Endothelial cell of hepatic sinusoid (primary cell): ENCODE measurements at regions not wholly inside any gene's neighbourhood (a gene's known extent, or its start where the extent isn't known, plus 50 kb on each side); places are given as distances from the start of the nearest gene placed in this dataset.
"Not testable (repeated sequence)": the region's sequence is repeated elsewhere in the genome, so short reads cannot be mapped to it uniquely, and the experiment has no call there.

Experiments
- in situ Hi-C: cut with HindIII; loops from 2 replicates; pipeline ENCODE4 v1.10.0; 2017; ENCODE audit warnings: low sequenced_read_pairs

DNA sequence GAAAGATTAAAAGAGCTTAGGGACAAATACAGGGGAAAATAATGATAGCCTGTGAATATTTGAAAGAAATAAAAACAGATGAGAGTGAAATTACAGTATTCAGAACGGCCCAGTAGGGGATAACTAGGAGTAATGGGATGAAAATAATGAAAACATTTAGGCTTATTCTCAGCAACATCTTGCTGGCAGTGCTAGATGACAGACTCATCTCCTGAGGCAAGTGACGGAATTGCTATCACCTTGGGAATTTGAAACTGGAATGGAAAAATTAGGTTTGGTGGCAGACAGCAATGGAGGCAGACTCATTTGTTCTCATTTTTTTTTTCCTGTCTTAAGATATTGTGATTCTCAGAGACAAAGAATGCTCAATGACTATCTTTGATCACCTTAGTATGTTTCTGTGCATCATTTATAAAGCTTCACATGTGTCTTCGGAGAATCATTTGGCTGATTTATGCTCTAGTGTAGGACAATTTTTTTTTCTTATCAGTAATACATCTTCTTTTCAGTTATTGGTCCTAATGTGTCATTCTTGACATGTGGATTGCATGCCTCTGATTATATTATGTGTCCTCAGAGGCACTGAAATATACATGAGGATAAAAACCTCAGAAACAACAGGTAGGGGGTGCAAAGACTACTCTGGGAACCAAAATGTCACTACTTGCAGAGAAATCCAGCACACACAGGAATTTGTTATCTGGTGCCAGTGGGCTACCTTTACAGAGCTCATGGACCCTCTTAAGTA, 711.7 kb downstream of the EDEM1 start:
- in situ Hi-C loops, result no loop called here

DNA sequence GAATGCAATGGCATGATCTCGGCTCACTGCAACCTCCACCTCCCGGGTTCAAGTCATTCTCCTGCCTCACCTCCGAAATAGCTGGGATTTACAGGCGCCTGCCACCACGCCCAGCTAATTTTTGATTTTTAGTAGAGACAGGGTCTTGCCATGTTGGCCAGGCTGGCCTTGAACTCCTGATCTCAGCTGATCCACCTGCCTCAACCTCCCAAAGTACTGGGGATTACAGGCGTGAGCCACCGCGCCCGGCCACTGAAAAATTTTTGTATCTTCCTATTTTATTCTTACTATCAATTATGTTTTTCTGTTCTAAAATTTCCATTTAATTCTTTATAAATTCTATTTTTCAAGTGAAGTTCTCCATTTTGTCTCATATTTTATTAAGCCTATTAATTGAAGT, 730.4 kb downstream of the EDEM1 start:
- in situ Hi-C loops, result no loop called here

DNA sequence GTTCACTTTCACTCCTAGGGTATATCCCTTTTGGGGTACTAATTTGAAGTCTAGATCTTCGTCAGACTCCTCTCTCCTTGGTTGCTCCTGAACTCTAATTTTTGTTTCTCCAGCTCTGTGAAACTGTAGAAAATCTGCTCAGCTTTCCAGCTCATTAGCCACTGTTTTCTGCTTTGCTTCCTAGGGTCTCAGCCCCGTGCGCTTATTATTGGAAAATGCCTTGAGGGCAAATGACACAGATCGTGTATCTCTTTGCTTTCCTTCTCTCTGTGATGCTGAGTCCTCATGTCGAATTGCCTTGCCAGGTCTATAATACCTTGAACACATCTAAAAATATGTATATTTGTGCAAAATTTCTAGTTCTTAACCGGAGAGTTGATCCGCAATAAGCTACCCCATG, 731.1 kb downstream of the EDEM1 start:
- in situ Hi-C loops, result no loop called here

DNA sequence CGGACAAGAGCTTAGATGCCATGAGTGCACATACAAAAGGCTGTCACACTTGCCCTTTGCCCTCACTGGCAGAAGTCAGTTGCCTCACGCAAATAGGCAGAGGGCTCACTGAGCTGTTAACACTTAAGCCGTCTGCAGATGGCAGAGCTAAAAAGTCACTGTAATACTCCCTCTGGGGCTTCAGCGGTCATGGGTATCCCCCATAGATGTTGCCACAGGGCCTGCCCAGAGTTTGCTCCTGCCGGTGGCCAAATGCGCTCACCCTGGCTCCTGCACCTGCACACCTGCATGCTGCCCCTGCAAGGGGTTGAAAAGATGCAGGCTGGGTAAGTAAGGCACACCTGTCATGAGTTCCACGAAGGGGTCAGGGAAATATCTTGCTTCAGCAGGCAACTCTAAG, 741.5 kb downstream of the EDEM1 start:
- in situ Hi-C loops, result no loop called here

DNA sequence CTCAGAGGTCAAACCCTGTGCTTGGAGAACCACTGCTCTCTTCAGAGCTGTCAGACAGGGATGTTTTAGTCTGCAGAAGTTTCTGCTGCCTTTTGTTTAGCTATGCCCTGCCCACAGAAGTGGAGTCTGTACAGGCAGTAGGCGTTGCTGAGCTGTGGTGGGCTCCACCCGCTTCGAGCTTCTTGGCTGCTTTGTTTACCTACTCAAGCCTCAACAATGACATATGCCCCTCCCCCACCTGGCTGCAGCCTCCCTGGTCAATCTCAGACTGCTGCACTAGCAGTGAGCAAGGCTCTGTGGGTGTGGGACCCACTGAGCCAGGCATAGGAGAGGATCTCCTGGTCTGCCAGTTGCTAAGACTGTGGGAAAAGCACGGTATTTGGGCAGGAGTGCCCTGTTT, 756.6 kb downstream of the EDEM1 start:
- in situ Hi-C loops, result not testable (repeated sequence)

DNA sequence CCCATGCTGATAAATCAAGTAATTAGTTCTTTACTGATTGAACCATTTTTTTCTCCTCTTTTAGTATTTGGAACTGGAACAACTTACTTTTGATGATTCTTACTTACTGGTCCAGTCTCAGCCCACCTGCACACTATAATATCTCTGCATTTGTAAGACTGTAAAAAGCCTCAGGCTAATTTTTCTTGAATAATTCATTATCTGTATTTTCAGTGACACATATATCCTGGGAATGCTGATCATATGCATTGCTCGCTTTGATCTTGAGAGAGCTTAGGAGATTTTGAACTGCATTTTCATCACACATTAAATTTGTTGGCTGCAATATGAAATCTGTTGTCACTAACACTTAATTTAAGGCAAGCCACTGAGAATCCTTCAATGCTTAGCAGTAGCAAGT, 760.6 kb downstream of the EDEM1 start:
- in situ Hi-C loops, result no loop called here

DNA sequence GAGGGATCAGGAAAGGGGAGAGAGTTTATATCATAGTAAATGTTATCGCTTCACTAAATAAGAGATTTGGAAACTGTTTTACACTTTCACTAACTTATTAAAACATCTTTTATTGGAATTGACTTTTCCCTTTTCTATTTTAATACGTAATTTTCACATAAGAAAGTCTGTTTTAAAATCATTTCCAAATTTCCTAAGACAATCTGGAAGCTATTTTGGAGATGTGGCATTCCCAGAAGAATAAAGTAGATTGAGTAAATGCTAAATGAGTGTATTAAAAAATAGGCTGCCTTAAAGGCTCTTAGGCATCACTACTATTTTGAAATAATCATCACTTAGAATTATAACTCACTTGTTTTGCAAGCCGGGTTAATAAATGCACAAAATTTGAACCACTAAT, 763.5 kb downstream of the EDEM1 start:
- in situ Hi-C loops, result no loop called here

DNA sequence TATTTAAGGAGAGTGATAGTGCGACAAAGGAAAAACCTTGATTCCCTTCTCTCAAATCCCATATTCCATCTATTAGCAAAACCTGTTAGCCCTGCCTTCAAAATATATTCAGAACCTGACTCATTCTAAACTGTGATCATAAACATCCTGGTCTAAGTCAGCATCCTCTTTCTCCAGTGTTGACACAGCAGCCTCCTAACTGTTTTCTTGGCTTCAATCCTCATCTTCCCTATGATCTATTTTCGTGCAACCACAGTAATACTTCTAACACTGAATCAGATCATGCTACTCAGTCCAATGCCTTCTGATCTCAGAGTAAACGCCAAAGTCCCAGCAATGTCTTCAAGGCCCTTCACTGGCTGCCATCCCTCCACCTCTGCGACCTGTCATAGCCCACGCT, 785.1 kb downstream of the EDEM1 start:
- in situ Hi-C loops, result no loop called here

DNA sequence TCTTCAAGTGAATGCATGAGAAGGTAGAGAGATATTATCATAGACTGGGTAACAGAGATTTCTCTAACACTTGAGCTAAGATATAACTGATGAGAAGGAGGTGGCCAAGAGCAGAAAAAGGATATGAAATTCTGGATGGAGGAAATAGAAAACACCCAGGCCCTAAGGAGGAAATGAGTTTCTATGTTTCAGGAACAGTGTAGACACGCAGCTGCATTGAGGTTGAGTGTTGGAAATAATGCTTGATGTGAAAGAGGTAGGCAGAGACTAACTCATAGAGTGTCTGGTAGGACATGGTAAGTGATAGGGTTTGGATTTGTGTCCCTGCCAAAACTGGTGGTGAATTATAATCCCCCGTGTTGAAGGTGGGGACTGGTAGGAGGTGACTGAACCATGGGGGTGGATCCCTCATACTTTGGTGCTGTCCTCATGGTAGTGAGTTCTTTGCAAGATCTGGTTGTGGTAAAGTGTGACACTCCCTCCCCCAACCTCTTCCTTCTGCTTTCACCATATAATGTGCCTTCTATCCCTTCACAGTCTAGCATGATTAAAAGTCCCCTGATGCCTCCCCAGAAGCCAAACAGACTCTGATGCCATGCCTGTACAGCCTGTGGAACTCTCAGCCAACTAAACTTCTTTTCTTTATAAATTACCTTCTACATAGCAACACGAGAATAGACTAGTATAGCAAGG, 787.3 kb downstream of the EDEM1 start:
- in situ Hi-C loops, result loop anchor here (5.0 kb wide), 1 partner anchor 72 kb away; no protein-coding TSS in a partner anchor

DNA sequence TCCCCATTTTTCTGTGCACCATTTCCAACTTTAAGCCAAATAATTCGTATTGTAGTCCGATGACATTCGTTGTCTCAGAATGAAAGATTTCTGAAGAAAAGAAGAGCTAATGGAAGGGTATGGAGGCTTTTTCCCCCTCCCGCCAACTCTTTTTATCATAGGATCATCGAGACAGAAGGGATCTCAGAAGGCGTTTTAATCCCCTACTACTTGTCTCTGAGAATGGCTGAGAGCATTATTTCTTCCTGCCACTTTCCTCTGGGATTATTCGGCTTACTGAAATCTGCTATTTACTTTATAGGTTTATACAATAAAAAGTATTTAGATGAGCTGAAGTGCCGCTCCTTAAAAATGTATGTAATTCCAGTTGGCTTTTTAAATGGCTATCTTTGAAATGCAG, 789.8 kb downstream of the EDEM1 start:
- in situ Hi-C loops, result loop anchor here (5.0 kb wide), 1 partner anchor 75 kb away; no protein-coding TSS in a partner anchor

DNA sequence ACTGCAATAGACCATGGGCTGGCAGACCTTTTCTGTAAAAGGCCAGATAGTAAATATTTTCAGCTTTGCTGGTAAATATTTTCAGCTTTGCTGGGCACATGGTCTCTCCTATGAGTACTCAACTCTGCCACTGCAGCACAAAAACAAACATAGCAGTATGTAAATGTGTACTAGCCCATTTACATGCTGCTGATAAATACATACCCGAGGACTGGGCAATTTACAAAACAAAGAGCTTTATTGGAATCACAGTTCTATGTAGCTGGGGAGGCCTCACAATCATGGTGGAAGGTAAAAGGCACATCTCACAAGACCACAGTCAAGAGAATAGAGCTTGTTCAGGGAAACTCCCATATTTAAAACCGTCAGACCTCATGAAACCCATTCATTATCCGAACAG, 793.0 kb downstream of the EDEM1 start:
- in situ Hi-C loops, result no loop called here

DNA sequence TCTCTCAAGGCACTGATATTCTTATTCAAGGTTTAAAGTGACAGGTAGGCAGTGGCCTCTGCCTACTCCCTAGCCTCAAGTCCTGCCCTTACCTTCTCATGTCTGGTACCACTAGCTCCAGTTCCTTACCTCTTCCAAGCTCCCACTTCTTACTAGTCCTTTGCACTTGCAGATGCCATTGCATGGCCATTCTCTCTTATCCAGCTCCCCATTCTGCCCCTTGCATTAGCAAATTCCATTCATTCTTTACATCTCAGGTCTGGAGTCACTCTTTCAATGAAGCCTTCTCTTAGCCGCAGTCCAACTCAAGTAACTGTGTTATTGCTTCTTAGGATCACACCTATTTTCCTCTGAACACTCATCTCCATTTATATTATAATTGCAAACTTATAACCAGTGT, 807.1 kb downstream of the EDEM1 start:
- in situ Hi-C loops, result no loop called here

DNA sequence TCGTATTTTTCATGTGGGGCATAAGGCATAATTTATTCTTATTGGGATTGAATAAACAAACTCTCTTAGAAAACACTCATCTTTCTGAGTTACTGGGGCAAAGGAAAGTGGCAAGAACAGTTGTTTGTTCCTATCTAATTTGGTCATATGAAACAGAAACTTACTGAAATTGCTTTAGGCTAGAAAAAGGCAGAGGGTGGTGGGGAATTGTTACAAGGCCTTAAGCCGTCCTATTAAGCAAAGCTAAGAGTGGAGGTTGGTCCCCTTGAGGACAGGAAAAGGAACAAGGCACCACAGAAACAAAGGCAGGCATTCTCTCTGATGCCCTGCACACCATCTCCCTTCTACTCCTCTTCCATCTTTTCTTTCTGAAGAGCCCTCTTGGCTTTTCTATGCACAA, 830.9 kb downstream of the EDEM1 start:
- in situ Hi-C loops, result no loop called here

DNA sequence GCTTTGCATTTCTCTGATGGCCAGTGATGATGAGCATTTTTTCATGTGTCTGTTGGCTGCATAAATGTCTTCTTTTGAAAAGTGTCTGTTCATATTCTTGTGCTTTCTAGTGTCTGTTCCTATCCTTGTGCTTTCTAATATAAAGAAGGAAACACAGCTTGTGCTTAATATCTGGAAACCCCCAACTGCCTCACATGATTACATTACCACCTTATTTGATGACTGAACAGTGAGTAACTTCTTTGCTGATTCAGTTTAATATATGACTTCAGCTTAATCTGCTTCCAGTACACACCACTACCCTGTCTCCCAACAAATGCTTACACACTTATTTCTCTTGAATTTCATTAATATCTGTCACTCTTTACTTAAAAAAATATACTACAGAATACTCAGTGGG, 835.1 kb downstream of the EDEM1 start:
- in situ Hi-C loops, result loop anchor here (10.0 kb wide), 1 partner anchor 58 kb away; no protein-coding TSS in a partner anchor

DNA sequence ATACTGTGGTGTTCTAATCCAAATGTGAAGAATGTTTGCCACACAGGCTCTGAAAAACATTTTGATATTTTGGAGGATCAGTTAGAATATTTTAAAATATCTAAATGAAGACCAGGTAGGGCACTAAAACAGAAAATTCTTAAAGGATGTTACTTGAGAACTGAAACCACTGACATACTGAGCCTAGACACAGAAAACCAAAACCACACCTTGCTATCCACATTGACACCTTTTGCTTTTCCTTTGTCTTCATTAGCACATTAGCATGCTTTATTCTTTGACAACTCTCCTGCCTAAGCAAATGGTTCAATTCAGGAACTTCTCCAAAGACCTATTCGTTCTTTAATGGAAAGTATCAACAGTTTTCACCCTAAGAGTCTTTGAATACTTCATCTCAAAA, 835.9 kb upstream of the GRM7 start:
- in situ Hi-C loops, result loop anchor here (10.0 kb wide), 1 partner anchor 60 kb away; no protein-coding TSS in a partner anchor

DNA sequence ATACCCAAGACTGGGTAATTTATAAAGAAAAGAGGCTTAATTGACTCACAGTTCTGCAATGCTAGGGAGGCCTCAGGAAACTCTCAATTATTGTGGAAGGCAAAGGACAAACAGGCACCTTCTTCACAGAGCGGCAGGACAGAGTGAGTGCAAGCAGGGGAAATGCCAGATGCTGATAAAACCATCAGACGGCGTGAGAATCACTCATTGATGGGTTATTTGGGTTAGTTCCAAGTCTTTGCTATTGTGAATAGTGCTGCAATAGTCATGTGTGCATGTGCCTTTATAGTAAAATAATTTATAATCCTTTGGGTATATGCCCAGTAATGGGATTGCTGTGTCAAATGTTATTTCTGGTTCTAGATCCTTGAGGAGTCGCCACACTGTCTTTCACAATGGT, 830.3 kb upstream of the GRM7 start:
- in situ Hi-C loops, result not testable (repeated sequence)

DNA sequence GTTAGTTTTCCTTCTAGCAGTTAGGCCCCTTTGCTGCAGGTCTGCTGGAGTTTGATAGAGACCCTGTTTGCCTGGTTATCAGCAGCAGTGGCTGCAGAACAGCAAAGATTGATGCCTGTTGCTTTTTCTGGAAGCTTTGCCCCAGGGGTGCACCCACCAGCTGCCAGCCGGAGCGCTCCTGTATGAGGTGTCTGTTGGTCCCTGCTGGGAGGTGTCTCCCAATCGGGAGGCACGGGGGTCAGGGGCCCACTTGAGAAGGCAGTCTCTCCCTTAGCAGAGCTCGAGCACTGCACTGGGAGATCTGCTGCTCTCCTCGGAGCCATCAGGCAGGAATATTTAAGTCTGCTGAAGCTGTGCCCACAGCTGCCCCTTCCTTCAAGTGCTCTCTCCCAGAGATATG, 825.3 kb upstream of the GRM7 start:
- in situ Hi-C loops, result no loop called here

DNA sequence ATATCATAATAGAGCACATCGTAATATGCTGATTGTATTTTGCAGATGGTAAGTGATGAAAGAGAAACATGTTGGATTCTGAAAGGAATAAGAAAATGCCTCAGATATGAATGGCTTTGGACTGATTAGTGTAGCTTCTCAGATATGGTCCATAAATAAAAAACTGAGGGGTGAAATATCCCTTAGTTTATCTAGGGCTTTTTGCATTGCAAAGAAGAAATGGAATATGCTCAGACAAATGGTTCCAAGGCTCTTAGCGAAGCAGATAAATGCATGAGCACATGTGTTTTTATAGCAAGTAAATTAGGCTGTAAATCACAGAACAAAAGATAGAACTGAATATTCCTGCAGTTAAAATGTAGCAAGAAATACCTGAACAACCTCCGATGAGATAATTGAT, 820.9 kb upstream of the GRM7 start:
- in situ Hi-C loops, result no loop called here

DNA sequence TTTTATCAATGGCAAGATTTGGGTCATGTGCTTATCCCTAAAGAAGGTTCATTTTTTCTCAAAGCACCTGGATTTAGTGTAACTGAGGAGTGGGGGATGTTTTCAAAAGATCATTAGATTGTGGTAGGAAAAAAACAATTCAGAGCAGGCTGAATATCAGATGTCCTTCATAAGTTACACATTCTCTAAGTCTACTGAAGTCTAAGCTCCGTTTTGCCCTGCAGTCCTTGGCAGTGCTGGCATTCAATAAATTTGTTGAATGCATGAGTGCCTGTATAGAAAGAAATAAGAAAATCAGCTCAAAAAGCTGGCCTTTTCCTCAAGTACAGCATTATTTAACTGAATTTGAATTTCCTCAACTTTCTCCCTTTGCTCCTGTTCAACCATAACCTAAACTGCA, 819.0 kb upstream of the GRM7 start:
- in situ Hi-C loops, result no loop called here

DNA sequence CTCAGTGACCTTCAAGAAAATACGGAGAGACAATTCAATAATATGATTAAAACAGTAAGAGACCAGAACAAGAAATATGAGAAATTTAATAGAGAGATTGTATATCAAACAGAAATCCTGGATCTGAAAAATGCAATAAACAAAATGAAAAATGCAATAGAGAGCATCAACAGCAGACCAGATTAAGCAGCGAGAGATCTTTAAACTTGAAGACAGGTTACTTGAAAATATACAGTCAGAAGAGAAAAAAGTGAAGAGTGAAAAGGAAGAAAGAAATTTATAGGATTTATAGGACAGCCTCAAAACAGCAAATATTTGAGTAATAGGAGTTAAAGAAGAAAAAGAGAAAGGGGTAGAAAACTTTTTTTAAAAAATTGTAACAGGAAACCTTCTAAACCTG, 813.9 kb upstream of the GRM7 start:
- in situ Hi-C loops, result no loop called here

DNA sequence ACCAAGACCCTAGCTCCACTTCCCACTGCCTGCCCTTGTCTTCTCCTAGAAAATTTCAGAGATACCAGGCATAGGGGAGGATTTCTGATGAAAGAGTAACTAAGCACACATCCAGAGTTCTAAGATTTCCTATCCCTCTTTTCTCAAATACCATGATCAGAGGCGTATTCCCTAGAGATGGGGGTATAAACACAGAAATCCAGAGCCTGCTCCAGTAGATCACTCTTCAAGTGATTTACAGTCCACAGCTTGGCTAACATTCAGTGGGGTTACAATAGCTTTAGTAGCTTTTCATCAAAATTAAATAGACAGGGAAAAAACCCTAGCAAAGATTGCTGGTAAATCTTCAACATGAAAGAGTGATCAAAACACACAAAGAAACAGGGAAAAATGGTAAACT, 800.7 kb upstream of the GRM7 start:
- in situ Hi-C loops, result no loop called here
